Erythroblast (primary cell): ENCODE measurements at regions not wholly inside any gene's neighbourhood (a gene's known extent, or its start where the extent isn't known, plus 50 kb on each side); places are given as distances from the start of the nearest gene placed in this dataset.

Source experiments
- GATA1 ChIP-seq: IDR thresholded peaks from 2 replicates; pipeline ENCODE4 v1.6.1; 2011; ENCODE audit warnings: low read depth, mild to moderate bottlenecking, control low read depth, low read length, moderate library complexity
- POLR2A ChIP-seq: IDR thresholded peaks from 2 replicates; pipeline ENCODE4 v1.6.1; 2011; ENCODE audit warnings: mild to moderate bottlenecking, low read length

- TF ChIP-seq POLR2A (no peak), GATA1 (no peak)
These were observed 1182.8 kb downstream of the SORCS1 start for GRCh38 chr10:105981679-105982078.
